ENCODE measurements at regions not wholly inside any gene's neighbourhood (a gene's known extent, or its start where the extent isn't known, plus 50 kb on each side); places are given as distances from the start of the nearest gene placed in this dataset.

DNA sequence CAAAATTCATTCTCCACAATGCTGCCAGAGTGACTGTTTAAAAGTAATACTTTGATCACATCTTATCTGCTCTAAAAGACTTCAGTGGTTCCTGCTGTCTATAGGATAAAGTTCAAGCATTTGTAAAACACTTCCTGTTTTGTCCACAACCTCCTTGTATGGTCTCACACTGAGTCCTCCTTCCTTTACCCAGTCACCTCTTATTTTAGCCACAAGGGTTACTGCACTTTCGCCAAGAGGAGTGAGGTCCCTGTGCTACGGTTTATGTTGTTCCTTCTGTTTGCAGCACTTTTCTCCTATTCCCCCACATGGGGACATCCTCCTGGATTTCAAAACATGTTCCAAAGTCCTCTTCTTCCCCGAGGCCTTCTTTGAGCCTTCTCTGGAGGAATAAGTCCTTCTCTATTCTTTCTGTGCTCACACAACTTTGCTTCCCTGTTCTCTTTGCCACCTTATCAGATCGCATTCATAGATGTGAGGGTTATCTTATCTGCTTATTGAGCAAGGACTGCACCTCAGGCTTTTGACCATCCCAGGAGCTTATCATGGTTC lies 112.2 kb upstream of the NABP1 start:
- DNase-seq: no peak

DNA sequence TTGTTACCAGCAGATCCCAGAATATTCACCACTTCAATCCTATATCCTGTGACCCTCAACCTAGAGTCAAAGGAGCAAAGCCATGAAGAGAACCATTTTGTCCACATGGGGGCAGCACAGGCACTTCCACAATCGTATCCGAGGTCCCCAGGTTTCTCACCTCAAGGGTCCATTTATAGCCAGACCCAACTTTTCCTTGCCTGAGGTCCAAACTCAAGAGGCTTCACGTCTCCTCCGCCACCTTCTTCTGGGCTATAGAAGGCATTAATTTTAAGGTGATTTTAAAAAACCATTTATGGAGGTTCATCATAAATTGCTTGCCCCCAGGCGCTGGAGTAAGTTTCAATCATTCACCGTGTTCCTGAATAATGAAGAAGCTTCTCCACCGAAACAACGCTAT lies 111.6 kb upstream of the NABP1 start:
- peak; percentile 44 for DNase-seq

DNA sequence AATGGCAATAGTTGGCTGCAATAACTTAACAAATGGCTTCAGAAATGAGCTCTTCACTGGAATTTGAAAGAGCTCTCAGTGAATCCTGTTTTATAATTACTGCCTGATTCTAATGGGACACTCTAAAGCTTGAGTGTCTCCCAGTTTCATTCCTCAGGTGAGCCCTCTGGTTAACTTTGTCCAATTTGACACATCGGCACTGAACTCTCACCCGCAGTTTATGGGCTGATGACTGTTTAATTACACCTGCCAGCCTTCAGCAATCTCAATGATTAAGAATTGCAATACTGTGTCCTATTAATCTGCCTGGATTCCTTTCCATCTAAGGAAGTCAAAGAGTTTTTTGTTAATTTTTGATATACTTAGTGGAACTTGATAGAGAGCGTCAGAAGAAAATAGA lies 110.7 kb upstream of the NABP1 start:
- no peak for DNase-seq

DNA sequence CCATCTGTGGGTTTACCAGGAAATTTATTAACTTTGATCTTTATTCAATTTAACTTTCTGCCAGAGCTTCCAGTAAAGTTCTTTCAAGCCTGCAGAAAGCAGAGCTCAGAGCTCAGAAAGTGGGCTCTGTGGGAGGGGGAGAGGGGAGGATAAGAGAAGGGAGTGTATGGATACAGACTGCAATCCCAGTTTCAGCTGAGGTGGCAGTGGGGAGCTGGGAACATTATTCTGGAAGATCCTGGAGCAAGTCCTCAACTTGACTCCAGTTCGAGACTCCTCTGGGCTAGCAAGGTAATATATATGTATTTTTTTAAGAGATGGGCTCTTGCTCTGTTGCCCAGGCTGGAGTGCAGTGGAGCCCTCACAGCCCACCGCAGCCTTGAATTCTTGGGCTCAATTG lies 108.9 kb upstream of the NABP1 start:
- DNase-seq: no peak

DNA sequence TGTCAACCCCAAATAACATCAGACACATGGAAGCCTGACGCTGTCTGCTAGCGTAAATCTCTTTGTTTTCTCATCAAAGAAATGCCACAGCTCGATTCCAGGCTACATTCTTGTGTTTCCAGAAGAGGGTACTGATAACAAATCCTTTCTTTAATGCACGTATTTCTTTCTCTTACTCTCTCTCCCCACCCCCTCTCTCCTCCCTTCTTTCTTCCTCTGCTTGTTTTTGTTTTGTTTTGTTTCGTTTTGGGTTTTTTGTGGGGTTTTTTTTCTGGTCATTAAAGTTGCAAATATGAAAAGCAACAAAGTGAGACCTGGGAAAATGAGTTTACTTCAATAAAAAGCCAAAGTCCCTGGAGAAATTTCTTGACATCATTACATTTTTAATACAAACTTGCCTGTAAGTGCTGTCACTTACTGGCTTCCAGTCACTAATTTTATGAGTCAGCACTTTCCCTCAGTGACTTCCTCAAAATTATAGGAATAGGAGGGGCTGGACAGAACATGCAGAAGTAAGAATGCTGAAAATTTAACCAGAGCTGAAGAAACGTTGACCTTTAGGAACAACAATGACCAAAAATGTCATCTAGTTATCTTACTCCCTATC lies 106.7 kb upstream of the NABP1 start:
- DNase-seq: no peak

DNA sequence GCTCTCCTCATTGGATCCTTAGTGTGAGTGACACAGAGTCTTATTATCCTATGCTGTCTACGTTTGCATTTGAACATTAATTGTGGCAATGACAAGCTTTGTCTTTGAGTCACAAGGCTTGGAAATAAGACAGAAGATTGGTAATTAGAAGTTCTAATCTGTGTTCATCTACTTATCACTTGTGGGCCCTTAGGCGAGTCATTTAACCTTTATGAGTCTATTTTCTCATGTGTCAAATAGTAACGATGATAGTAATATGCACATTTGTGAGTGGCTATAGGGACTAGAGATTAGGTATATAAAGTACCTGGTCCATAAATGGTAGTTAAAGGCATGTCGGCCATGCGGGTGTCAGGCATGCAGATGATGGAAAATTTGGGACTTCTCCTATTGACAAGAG lies 105.6 kb upstream of the NABP1 start:
- DNase-seq: no peak

DNA sequence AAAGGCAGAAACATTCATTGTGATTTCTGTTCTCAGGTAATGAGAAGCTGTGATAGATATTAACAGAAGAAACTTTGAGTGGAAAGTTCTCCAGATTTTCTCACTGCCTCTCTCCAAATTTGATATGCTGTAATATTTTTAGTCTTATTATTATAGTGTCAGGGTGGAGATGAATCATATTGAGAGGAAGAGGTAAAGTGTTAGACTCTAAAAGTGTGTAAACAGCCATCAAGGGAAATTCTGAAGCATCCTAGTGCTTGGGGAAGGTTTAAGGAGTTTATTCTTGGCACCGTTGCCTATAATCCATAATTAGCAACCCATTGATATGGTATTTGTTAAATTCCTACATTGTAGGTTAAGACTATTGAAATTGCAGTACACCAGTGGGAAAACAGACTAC lies 104.7 kb upstream of the NABP1 start:
- DNase-seq: no peak

DNA sequence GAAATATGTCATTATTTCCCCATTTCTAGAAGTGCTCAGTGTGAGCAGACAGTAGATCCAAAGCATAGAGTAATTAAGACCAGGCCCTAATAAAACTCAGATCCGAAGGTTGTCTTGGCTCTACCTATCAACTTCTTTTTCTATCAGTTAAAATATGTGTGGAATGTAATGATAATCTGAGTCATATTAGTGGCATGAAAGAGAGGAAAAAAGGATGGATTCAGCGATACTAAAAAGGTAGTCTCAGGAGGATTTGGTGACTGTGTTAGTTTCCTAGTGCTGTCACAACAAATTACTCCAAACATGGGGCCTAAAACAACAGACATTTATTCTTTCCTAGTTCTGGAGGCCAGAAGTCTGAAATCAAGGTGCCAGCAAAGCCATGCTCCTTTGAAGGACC lies 103.7 kb upstream of the NABP1 start:
- DNase-seq: no peak

DNA sequence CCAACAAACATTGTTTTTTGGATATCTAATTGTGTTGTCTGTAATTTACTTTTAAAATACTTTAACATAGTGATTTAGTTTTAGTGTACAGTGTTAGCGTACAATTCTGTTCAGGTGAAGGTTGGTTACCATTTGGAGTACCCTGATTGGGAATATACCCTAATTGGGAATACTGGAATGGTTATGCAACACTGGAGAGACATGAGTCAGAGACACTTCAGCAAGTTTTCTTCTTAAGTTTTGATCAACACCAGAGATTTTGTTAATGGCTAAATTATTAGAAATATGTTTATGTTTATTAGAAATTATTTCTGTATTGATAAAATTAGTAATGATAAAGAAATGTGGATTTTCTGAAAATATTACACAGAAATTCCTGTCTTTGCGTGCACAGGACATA lies 100.3 kb upstream of the NABP1 start:
- no peak for DNase-seq

DNA sequence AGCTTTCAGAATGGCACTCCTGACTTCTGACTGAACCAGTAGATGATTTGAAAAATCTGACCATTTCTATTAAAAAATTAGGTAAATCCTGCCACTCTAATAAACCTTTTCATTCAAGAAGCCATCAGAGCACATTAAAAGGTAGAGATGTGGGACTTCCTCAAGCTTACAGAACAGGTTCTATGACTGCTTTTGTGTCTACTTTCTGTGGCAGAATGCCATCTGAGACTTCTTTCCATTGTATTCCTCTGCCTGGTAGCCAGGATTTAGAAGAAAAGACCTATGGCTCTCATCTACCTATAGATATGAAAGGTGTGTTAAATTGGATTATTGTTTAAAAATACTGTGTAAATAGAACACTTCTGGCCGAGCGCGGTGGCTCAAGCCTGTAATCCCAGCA lies 99.9 kb upstream of the NABP1 start:
- DNase-seq: no peak

DNA sequence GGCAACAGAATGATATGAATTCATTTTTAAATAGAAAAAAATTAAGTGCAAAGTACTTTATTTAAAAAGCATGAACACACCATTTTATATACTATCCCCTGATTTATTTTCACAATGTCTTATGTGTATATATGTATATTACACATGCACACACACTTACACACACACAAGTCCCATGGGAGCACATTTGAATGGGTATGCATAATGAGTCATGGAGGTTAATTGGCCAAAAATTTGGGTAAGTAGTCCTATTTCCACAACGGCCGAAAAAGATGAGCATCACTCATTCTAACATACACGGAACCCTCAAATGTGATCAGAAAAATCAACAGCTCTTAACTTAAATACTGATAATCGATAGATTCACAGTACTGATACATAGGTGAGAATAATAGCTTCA lies 97.4 kb upstream of the NABP1 start:
- DNase-seq: no peak

DNA sequence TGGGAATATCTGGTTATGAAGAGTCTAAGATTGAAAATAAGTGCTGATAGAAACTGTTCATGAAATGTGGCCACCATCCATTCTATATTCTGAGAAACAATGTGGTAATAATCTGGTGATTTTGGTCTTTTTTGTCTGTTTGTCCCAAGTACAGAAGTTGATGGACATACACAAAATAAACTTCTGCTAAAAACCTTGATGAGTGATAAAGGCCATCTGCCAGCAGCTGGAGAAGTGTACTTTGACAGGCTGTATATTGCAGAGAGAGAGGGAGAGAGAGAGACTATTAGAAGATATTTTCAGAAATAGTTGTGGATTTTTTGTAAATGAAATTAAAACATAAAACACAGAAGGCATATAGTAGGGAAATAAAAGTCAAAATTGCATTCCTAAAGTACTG lies 96.9 kb upstream of the NABP1 start:
- no peak for DNase-seq

DNA sequence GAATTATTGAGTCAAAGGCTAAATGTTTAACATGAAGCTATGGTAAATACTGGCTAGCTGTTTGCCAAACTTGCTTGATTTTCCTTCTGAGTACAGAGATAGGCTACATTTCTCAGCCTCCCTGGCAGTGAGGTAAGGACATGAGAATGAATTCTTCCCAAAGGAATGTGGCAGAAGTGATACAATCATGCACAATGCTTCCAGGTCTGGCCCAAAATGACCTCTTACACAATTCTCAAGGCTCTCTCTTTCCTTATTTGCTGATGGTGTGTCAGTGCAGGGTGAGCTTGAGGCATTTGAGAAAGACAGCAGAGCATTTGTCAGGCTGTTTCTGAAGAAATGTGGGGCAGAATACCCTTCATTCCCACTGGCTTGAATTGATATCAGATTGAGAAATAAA lies 95.6 kb upstream of the NABP1 start:
- no peak for DNase-seq

DNA sequence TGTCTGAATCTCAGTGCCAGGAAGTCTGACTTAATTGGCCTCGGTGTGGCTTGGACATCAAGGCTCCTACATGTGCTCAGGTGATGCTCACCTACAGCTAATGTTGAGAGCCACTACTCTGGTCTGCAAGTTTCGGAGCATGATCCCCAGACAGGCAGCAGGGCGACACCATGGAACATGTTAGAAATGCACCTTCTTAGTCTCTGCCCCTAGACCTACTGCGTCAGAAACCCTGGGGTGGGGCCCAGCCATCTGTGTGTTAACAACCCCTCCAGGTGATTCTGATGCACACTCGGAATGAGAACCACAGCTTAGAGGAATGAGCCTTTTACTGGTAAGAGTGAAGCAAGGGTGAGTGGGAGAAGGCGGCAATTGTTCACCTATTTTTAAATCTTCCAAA lies 86.9 kb upstream of the NABP1 start:
- DNase-seq: no peak

DNA sequence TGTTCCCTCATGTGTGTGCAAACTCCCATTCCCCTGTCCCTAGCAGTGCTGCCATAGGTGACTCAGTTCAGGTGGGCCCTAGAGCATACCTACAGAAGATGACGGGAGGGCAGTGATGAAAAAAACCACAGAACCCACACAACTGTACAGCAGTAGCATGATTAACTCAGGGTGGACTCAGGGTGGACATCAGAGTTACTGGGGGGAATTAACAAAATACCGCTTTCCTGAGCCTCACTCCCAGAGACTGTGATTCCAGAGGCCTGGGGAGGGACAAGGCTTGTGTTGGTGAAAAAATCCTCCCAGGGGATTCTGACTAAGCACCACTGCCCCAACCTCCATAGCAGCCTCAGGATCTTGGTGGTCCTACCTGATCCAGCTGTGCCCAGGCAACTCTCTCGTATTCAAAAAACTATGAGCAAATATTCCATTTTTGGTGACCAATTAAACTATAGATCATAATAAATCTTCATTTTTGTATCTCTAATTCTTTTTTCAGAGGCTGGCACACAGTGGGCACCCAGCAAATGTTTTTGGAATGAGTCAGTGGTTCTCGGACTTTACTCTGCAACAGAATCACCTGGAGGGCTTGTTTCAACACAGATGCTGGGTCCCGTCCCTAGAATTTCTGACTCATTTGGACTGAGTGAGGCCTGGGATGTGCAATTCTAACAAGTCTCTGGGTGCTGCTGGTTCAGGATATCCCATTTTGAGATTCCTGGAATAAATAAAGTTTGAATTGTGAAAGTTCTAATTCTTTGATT lies 84.1 kb upstream of the NABP1 start:
- DNase-seq: no peak

DNA sequence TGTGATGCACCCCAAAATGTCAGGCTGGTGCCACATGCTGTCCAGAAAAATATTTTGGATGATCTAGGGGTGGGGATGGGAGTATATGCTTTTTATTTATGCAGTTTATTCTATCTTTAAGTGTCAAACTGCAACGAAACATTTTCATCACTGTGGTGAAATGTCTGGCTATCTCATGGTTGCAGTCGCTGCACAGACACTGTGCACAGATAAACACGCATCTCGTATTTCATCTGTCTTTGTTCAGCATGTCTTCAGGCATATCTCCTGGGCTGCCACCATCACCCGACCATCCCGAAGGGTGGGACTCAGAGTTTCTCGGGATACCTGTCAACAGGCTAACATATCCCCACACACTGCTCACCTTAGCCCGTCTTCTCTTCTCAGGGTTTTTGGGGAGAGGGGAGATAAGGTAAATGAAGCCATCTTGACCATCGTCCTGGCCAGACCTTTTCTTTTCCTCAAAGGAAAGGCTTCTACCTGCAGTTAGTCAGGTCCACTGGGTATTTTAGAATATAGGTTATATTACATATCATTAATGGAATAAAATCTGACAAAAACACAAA lies 80.7 kb upstream of the NABP1 start:
- no peak for DNase-seq

DNA sequence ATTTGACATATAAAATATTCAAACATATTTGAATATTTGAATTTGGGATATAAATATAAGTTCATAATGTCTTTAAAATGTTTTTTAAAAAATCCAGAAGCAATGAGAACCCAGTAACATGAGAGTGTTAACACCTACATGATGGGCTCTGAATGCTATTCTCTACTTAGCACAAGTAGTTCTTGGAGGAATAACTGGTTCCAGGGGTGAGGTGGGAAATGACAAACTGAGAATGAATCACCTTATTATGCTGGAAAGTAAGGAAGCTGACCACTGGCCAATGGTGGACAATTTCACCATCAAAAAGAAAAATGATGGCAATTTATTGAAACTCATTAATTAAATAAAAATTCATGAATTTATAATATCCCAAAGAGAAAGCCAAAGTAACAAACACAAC lies 79.6 kb upstream of the NABP1 start:
- DNase-seq: no peak

DNA sequence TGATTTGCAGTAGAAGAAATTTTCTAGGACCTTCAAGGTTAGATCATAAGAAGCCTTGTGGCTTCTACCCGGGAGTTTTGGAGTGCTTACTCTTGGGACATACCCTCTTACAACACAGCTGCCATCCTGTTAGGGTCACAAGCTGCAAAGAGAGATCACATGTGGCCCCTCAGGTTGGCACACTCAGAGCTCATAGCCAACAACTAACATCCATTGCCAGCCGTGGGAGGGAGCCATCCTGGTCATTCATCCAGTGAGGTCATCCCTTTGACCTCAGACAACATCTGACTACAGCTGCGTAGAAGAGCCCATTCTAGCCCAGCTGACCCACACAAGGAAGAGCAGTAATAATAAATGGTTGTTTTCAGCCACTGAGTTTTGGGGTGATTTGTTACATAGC lies 76.9 kb upstream of the NABP1 start:
- DNase-seq: no peak

DNA sequence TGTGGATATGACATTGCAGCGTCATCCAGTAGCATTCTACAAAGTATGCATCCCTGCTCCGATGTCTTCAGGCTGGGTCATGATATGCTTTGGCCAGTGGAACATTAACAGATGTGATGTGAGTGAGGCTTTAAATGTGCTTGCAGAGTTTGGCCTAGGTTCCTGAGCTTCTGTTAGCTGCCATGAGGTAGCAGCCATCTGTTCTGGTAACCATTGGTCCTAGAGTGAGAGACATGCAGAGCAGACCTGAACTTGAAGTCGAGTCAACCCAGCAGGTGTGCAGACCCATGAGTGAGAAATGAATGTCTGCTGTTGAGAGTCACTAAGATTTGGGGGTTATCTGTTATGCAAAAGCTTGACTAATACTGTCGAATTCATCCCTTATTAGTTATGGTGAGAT lies 73.8 kb upstream of the NABP1 start:
- DNase-seq: no peak

DNA sequence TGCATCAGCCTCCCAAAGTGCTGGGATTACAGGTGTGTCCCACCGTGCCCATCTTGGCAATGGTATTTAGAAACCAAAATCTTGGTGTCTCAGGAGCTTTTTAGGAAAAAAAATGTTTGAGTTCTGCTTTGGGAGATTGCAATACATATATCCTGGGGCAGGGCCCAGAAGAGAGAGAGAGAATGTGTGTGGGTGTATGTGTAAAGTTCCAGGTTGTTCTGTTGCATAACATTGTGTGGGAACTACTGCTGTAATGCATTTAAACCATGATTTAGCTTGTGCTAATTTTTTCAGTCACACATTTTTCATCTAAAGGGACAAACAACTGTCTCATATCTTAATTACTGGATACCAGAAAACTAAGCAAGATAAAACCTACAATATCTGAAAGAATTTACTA lies 70.8 kb upstream of the NABP1 start:
- DNase-seq: no peak

DNA sequence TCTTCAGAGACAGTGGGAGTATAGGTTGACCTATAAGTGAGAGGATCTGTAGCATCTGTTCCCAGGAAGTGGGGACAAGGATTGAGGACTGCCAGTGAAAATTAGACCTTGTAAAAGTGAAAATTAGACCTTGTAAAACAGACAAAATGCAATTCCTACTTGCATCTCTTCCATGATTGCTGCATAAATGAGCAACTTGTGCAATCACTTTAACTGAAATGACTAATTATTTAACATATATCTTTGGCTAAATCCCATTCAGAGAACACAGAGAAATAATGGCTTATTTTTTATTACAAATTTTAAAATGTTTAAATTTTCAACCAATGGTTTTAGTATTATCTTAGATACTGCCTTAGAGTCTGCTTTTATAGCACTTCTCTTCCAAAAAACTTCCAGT lies 67.2 kb upstream of the NABP1 start:
- DNase-seq: no peak

DNA sequence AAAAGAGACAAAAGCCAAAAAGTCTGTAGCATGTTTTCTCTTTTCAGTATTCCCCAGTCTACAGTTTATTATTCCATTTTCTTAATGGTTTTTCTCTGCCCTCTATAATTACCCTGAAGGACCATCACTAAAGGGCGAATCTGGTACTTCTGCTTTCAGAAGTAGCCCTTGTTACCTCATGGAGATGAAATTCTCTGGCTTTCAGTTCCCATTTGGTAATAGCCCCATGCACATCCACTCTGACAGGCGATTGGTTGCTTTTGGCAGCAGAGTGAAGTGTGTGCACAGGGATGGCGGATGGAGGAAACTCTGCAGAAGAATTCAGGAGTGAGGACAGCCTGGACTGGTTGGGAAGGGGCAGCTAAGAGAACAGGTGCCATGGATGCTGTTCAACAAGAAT lies 66.3 kb upstream of the NABP1 start:
- no peak for DNase-seq

DNA sequence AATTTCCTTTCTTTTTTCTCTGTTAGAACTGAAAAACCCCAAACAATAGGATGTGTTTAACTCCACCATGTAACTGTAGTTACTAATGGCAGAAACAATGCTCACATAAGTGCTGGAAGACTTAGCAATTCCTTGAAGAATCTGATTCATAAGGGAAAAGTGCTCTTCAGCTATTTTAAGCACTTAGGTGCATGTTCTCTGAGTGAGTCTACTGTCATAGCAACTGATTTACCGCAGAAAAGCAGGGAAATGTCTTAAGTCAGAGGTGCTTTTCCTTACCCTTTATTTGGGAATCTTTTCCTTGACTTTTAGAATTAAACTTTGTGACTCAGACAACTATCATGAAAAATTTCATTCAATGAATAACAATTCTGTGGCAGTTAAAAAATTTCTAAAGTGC lies 65.4 kb upstream of the NABP1 start:
- no peak for DNase-seq

DNA sequence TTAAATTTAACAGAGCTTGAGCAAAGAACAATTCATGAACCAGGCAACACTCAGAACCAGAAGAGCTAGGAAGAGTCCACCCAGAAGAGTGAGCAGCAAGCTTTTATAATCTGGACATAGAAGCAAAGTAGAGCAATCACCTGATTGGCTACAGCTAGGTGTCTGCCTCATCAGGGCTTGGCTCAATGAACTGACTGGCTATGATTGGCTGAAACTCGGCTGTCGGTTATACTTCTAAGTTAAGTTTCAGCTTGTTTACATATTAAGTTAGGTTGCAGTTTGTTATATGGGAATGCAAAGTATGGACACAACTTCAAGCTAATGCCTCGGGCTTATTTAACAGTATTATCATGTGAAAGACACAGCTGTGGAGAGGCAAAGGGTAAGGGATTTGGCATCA lies 63.2 kb upstream of the NABP1 start:
- DNase-seq: no peak

DNA sequence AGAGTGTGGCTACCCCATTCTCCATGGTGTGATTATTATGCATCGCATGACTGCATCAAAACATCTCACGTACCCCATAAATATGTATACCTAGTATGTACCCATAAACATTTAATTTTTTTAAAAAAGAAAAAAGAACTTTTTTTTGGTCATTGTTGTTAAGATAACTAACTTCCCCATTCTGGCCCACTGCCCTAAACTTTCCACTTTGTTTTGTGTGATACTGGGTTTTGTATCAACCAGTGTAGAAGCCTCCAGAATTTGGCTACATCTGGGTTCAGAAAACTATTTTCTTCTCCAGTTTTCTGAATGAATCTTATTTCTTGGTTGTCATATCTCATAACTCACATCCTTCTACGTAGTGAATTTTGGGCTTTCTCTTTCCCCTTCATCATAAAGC lies 62.3 kb upstream of the NABP1 start:
- no peak for DNase-seq

Measured in NCI-H774 (cell line).